T-helper 22 cell (primary cell): ENCODE measurements at regions not wholly inside any gene's neighbourhood (a gene's known extent, or its start where the extent isn't known, plus 50 kb on each side); places are given as distances from the start of the nearest gene placed in this dataset.
"Not testable (repeated sequence)": the region's sequence is repeated elsewhere in the genome, so short reads cannot be mapped to it uniquely, and the experiment has no call there.

Source experiments
- DNase-seq: peaks from one replicate; pipeline ENCODE4 v3.0.0-alpha.2; 2020; ENCODE audit warnings: low read depth

DNA sequence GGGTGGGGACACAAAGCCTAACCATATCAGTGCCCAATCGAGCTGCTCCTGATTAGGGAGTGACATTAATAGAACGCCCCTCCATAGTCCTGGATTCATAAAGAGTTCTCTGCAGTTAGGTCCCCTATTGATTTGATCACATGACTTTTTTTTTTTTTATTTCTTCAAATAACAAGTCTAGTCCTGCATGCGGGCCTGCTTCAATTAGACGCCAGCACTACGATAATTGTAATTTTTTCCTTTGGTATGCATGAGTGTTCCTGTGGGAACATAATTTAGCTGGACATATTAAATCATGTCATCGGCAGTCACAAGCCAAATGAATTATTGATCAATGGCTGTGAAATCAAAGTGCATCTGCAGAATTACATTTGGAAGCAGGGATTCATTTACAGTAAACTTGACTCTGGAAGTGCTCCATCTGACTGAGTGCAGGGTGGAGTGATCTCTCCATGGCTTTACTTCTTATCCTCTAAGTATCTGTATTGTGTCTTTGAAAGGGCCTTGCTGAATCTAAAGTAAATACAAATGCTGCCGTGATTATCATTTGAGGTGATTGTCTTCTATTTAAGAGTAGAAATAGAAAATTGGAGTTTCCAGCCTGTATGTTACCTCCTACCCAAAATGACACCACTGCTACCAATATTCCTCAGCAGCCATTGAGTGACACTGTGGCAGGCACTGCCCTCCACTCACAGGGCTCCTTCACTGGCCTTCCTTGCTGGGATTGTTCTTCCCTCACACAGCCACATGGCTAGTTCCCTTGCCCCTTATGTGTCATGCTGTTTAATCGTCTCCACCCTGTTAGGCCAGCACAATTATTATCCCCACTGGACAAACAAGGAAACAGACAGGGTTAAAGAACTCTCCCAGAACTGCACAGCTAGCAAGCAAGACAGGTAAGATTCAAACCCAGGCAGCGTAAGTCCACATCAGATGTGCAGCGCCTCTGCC is 337.4 kb upstream of the ID2 start:
- no peak for DNase-seq

DNA sequence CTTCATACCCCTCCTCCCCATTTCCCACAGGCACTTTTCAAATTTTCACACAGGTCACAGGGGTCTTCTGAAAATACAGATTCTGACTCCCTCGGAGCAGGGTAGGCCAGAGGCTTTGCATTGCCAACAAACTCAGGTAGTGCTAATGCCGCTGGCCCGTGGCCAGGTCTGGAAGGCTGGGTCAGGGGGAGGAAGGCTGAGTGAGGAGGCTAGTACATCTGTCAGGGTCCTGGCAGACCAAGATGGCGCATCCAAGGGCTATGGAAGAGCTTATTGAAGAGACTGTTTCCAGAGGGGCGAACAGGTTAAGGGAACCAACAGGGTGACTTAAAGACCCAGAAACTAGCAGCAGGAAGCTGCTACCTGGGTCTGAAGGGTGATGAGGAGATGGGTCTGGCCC is 336.7 kb upstream of the ID2 start:
- no peak for DNase-seq

DNA sequence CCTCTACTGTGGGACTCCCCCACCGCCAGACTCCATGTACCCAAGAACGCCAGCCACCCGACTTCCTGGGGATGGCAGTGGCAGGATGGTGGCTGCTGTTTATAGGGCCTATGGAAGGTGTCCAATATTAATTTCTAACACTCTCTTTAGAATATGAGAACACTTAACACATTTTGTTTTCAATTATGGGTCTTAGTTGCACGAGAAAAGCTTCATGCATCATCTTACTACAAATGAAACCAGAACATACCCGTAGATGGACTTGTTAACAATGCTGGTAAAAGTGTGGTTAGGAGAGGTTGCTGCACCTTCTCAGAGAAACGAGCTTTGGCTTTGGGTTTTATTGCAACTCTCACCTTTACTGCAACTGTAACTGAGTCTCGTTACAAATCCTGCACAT is 335.6 kb upstream of the ID2 start:
- DNase-seq = no peak

DNA sequence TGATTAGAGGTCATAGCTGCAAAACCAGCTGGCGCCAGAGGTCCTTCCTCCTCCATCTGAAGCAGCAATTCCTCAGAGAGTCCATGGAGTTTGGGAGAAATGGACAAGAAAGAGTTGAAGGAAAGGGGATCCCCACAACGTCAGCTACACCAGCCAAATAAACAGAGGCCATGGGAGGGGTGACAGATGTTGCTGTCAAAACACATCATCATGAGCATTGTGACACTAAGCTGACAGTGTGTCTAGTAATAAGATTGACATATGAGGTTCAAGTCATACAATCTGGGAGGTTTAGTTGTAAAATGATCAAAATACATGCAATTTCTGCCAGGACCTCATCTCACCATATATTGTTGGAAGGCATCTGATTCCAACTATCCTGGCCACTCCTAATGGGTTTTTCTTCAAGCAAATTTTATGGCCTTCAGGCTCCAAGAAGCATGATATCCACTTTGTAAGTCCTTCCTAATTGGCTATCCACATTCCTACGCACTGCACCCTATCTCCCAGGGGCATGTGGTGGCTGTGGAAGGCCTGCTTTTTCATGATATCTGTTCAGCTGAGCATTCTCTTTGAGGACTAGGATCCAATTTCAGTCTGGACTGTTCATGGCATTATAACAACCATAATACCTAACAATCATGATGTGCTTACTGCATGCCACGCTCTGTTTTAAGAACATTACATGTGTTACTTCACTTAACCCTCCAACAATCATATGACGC is 335.0 kb upstream of the ID2 start:
- no peak for DNase-seq

DNA sequence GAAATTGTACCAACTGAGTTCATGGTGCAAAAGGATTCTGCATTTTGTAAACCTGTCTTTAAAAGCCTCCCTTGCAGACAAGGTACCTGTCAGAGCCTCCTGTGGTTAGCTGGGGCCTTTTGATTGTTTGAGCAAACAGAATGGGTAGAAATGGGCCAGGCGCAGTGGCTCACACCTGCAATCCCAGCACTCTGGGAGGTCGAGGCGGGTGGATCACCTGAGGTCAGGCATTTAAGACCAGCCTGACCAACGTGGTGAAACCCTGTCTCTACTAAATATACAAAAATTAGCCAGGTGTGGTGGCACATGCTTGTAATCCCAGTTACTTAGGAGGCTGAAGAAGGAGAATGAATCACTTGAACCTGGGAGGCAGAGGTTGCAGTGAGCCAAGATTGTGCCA is 332.9 kb upstream of the ID2 start:
- DNase-seq = not testable (repeated sequence)

DNA sequence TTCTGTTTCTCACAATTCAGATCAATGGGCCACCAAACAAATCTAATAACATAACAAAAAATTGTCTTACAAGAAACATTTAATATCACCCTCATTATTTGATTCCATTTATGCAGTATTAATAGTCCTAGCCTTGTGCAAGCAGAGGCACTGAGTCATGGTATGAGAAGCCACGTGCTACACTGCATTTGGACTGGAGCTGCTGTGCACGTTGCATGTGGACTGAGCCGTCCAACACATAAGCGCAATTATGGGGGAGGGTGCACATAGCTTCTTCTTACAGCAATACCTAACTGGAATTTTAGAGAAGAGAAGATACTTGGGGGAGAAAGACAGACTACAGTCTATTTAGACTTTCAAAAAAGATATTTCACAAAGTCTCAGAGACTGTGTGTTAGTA is 329.6 kb upstream of the ID2 start:
- DNase-seq = no peak

DNA sequence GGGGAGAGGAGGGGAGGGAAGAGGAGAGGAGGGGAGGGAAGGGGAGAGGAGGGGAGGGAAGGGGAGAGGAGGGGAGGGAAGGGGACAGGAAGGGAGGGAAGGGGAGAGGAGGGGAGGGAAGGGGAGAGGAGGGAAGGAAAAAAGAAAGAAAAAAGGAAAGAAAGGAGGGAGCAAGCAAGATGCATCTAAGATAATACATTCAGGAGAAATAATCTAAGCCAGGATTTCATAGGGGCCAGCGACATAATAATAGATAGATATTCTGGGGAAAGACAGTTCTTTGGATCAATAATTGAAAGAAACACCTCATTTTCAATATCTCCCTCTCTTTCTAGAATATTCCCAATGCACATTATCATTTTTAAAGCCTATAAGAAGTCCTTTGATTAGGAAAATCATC is 328.9 kb upstream of the ID2 start:
- no peak for DNase-seq

DNA sequence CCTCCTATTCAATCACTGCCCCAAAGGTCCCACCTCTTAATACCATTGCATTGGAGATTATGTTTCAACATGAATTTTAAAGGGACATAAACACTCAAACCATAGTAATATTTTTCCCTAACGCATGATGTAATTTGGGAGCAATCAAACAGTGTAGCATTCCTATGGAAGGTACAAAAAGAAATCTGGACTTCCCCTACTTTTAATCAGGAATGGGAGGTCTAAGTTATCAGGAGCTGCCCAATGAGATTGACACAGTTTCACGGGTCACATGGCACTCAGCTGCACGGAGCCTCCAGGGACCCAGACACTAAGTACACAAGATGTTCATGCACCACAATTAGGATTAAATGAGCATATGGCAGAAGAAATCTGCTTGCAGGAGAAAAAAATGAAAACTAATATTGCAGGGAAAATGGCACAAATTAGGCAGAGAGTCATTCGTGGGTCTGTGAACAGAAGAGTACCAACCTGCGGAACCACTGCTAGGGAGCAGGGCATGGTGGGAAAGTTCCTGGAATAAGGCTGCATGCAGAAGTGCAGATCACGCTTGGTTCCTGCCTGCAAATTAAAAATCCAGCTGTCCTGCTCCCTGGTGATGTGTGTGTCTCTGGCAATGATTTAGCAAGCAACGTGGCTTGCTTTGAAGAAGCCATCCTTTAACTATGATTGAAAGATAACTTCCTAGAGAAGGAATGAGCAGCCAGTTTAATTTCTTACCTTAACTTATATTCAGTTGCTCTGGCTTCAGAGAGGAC is 326.6 kb upstream of the ID2 start:
- DNase-seq = no peak

DNA sequence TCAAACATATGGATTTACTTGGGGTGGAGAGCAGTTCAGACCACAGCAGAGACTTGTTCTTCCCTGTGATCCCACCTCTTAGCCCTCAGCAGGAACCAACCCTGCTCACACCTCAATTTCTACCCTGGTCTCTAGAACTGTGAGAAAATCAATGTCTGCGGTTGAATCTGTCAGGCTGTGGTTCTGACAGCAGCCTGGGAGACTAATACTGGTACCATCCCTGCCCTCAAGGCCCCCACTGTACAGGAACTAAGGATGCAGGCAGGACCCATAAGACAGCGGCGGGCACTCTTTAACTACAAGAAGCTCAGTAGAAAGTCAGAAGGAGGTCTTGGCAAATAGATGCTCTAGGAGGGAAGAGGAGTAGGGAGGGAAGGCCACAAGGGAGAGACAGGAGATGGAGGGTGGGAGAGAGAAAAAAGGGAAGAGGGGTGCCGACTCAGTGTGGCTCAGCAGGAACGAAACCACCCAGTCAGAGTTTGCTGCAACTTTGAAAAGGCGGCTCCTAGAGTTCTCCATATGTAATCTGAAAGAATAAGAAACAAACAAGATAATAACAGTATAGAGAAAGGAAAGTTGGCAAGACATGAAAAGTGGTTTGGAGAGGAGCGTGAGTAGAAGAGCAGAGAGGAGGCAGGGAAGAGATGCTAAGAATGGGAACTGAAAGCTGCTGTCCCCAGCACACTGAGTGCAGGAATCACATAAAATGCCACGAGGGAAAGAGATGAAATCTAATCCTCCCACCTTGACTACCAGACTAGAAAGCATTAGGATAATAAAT is 323.9 kb upstream of the ID2 start:
- no peak for DNase-seq

DNA sequence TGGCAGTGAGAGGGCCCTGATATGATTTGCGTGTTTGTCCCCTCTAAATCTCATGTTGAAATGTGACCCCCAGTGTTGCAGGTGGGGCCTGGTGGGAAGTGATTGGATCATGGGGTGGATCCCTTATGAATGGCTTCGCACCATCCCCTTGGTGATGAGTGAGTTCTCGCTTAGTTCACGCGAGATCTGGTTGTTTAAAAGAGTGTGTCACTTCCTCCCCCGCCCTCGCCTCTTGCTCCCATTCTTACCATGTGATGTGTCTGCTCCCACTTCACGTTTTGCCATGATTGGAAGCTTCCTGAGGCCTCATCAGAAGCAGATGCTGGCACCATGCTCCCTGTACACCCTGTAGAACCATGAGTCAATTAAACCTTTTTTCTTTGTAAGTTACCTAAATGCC is 319.9 kb upstream of the ID2 start:
- no peak for DNase-seq

DNA sequence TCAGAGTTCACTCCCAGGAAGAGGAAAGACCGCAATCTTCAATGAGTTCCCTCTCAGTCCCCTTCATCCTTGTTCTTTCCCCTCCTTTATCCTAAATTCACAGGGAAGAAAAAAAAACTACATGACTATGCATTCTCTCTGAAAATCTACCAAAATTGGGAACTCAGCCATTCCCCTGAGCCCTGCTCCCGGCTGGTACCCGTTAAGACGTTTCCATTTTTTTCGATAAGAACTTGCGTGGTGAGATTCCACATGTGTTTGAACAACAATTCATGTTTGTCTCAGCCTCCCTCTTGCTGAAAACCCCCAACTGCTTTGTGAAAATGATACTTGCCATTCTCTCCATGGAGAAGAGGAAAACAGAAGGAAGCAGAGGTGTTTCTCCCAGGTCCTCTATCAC is 318.7 kb upstream of the ID2 start:
- DNase-seq = no peak

DNA sequence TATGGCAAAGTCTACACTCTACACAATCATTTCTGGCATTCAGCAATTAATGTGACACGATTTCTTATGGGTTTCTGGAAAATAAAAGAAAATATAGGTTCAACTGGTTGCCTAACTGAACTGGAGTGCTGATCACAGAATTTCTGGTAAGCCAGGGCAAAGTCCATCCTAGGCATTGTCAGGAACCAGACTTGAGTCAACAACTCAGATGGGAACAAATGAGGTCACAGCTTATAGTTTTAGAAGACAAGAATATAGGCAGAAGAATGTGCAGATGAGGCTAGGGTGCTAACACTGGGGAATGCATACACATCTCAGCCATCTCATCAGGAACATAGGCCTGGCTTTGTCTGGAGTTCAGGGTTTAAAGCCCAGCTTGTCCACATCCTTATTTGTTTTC is 317.2 kb upstream of the ID2 start:
- no peak for DNase-seq

DNA sequence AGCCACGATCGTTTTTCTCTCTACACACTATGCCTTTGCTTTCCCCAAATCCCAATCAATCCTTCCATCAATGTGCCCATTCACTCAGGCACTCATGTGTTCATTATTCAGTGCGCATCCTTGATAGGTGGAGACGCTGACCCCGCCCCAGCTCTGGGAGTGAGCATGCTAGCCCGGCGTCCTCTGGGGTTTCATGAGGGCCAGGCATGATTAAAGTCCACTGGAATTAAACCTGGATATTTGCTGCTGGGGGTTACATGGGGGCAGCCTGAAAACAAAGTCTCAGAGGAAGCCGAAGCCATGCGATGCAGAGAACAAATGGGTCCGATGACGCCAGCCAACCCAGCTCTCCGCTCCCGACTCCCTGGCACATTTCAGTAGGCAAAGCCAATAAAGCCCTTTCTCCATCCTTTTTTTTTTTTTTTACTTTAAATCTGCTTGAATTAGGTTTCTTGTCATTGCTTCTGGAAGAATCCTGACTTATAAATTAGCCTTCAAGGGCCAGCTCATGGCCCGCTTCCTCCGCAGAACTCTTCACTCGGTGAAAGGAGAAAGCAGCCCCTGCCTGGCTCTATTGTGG is 316.4 kb upstream of the ID2 start:
- DNase-seq = no peak

DNA sequence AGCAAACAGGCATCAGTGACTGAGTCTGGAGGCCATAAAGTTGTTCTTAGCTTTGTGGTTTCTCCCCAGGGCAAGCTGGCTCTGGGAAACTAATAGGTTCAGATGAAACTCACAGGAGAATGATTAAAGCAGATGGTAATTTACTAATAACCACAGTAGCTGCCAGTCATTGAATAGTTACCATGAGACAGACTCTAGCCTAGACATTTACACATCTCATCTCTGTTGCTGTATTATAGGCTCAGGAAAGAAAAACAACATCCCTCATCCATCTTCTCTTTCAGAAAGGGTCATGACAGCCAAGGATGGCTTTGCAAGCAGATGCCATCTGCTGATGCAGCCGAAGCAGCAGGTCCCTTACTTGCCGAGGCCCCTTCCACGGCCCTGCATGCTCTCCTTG is 314.0 kb upstream of the ID2 start:
- DNase-seq = no peak

DNA sequence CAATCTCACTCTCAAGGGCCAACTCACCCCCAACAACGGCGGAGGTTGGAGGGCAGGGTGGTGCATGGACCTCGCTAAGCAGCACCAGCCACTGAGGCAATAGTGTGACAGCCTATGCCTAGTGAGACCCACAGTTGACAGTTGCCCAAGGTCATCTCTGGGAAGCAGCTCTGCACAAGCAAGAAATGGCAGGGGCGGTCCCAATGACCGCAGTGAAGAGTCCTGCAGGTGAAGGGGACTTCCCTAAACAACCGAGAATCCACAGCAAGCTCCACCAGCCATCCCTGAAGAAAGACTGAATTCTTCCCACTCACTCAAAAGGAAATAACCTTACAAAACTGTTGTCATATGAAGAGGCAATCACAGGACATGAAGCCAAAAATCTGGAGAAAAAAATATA is 313.4 kb upstream of the ID2 start:
- DNase-seq = no peak

DNA sequence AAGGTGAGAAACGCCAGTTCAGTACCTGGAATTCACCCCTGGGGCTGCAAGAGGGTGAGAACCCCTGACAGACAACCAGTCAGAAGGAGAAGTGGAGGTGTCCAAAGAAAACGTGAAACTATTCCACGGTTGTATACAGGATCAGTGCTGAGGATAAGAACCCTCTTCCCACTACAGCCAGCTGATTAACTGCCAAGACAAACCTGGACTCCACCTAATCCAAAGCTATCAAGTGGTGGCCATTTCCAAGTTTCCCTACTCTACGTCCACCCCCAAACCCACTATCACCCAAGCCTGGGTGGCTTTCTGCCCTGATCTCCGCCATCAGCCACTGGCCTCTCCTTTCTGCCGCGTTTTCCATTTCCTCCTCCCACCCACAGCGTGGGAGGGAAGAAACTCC is 312.3 kb upstream of the ID2 start:
- no peak for DNase-seq

DNA sequence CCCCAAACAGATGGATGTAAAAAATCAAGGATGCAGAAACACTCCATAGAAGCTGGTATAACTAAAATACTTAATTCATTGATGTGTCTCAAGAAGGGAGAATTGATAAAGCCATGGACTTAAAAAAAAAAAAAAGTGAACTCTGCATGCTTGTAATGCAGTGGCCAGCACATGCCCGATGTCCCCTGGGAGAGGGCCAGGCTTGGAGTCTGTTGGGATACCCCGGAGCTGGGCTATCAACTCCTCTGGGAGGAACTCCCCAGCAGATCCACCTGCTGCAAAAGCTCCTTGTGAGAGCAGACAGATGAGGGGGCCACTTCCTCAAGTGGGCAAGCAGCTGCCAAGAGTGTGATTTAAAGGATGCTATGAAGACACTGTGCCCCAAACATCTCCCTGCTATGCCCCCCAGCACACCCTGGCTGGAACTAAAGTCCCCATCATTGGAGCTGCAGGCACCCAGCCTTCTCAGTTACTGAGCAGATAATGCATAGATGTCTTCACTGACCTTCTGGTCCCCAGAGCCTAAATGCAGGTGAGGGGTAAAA is 311.5 kb upstream of the ID2 start:
- no peak for DNase-seq

DNA sequence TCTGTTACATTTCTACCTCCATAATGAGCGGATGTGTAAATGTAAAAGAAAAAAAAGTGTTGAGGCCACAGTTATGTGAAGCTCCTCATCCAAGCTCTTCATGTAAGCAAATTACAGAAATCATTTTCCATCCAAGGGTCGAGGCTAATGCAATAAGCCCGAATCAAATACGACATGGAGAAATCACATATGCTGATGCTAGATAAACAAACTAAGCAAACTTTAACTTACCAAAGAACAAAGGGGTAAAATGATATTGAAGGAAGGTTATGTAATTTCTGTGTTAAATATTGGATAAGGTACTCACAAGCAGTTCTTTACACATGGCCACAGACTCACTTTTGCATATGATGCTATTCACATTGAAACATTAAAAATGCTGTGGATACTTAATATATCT is 310.2 kb upstream of the ID2 start:
- no peak for DNase-seq

DNA sequence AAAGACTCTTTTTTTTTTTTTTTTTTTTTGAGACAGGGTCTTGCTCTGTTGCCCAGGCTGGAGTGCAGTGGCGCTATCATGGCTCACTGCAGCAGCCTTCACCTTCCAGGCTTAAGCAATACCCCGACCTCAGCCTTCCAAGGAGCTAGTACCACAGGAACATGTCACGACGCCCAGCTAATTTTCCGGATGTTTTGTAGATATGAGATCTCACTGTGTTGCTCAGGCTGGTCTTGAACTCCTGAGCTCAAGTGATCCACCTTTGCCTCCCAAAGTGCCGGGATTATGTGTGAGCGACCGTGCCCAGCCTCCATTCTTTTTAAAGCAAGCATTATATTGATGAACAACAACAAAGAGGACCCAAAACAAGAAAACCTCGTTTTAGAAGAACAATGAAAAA is 307.1 kb upstream of the ID2 start:
- no peak for DNase-seq

DNA sequence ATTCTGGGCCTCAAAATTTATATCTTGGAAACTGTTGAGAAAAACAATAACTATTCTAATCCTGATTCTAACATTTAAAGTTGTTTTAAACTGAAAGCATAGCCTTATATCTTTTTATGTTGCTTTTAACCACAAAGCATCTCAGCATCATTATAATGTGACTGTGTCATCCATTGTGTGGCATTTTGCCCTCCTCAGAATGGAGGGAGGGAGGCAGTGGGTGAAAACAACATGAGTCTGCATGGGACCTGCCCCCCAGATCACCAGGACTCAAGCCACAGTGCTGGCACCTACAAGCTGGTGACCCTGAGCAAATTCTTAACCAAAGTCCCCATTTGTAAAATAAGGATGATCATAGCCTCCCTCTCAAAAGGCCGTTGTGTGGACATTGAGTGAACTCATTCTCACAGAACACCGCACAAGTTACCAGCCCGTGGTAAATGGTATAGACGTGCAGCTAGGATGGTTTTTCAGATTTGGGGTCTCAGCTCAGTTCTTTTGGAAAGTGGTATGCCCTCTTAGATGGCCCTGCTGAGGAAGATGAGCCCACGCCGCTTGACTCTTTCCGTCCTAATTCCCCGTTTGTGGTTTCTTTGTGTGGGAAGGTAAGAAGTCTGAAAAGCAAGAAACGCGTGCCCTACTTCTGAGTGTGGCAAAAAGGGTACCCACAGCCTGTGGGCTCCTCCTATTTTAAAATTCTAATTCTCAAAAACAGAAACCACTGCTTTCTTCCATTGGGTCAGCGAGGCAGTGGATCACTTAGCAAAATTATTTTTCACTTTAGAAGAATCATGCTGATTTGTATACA is 305.0 kb upstream of the ID2 start:
- DNase-seq = no peak
